Neural crest cell (in vitro differentiated cells): ENCODE measurements at regions not wholly inside any gene's neighbourhood (a gene's known extent, or its start where the extent isn't known, plus 50 kb on each side); places are given as distances from the start of the nearest gene placed in this dataset.
"Not testable (repeated sequence)": the region's sequence is repeated elsewhere in the genome, so short reads cannot be mapped to it uniquely, and the experiment has no call there.

ENCODE experiments used
- DNase-seq: peaks from one replicate; pipeline ENCODE4 v3.0.0; 2021; ENCODE audit warnings: low read depth, mixed read lengths, low spot score
- H3K27ac Mint-ChIP-seq: one replicate; pipeline ENCODE4 v1.8.0; 2021; ENCODE audit warnings: mild to moderate bottlenecking, mixed read lengths; ENCODE audit not compliant: unreplicated experiment
- H3K27me3 Mint-ChIP-seq: 2 replicates; pipeline ENCODE4 v1.8.0; 2021; ENCODE audit warnings: low read depth, mild to moderate bottlenecking, mixed read lengths
- H3K36me3 Mint-ChIP-seq: 2 replicates; pipeline ENCODE4 v1.8.0; 2021; ENCODE audit warnings: low read depth, mild to moderate bottlenecking, mixed read lengths
- H3K4me1 Mint-ChIP-seq: 2 replicates; pipeline ENCODE4 v1.8.0; 2021; ENCODE audit warnings: mixed read lengths
- H3K4me3 Mint-ChIP-seq: one replicate; pipeline ENCODE4 v1.8.0; 2021; ENCODE audit warnings: mild to moderate bottlenecking, mixed read lengths
- H3K9me3 Mint-ChIP-seq: 2 replicates; pipeline ENCODE4 v1.8.0; 2021; ENCODE audit warnings: mixed read lengths
- CTCF ChIP-seq: fragments of 200-600 bp; sonication (generic); conservative IDR thresholded peaks from 2 replicates; pipeline ENCODE4 v1.5.0; 2021; ENCODE audit warnings: antibody characterized with exemption, mild to moderate bottlenecking

DNA sequence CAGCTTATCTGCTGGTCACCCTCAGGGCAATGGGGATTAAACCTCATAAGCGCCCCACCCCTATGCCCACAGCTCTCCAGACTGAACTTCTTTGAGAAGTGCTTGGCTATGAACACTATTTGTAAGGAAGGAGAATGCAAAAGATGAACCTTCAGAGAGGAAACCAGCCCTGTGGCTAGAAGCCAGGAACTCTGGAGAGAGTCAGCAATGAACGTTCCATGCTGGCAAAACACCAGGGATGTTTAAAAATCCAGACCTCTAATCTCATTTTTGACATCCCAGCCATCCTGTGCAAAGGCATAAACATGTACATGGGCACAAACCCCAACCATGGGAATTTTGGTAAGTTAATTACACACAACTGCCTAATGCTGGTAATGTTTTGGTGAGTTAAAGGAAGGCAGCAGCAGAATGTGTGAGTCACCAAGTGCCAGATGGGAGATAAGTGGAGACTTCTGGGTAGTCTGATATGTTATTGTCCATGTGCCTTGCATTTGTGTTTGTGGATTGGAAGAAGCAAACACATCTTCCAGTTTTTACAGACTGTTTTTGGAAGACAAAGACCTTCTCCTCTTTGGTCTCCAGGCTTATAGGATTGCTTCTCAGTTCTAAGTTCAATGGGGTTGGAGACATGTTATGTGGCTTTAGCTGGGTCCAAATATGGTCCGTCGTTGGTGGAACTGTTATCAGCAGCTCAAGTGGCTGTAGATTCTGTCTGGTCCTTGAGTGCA is 174.1 kb upstream of the ETV3 start:
- no peaks in the 10 kb centered on the region for H3K4me1 Mint-ChIP-seq
- peaks cover 1% of the 10 kb centered on the region for H3K36me3 Mint-ChIP-seq
- no peak for DNase-seq
- no peak for TF ChIP-seq CTCF
- peaks cover 29% of the 10 kb centered on the region for H3K27me3 Mint-ChIP-seq
- H3K9me3 Mint-ChIP-seq = peaks cover 2% of the 10 kb centered on the region
- H3K4me3 Mint-ChIP-seq = no peak overlapping the region
- H3K27ac Mint-ChIP-seq = no peak overlapping the region

- no peaks in the 10 kb centered on the region for H3K4me1 Mint-ChIP-seq
- H3K9me3 Mint-ChIP-seq = no peaks in the 10 kb centered on the region
- H3K27ac Mint-ChIP-seq = no peak overlapping the region
- H3K36me3 Mint-ChIP-seq = no peaks in the 10 kb centered on the region
- H3K27me3 Mint-ChIP-seq = peaks cover 30% of the 10 kb centered on the region
- no peak for TF ChIP-seq CTCF
- no peak for DNase-seq
- no peak overlapping the region for H3K4me3 Mint-ChIP-seq
Observed at GRCh38 chr1:157311730-157312081, 173.5 kb upstream of the ETV3 start.

- H3K4me1 Mint-ChIP-seq, H3K4me3 Mint-ChIP-seq, H3K27ac Mint-ChIP-seq, H3K36me3 Mint-ChIP-seq, H3K9me3 Mint-ChIP-seq: not testable (repeated sequence)
- H3K27me3 Mint-ChIP-seq = peaks cover 26% of the 10 kb centered on the region
- DNase-seq = peak; percentile 9
- TF ChIP-seq CTCF = peak; percentile 57
Observed at GRCh38 chr1:157310805-157311729, 172.9 kb upstream of the ETV3 start.

DNA sequence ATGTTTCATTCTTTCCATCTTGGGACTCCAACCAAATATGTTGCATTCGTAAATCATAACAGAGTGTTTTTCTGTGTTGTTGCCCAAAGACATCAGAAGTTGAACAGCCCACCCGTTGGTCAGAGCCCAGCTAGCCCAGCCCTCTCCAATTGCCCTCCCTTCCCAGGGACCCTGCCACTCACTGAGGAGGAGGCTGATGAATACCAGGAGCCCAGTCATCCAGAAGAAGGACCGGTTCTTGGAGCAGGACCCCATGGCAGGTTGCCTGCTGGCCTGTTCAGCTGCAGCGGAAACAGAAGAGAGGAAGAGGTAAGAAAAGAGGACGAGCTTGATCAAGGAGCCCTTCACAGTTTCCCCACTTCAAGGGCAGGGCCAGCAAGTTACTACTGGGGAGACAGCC is 172.2 kb upstream of the ETV3 start:
- Mint-ChIP-seq H3K27ac (no peak overlapping the region), H3K9me3 (no peaks in the 10 kb centered on the region), H3K27me3 (peaks cover 26% of the 10 kb centered on the region), H3K36me3 (no peaks in the 10 kb centered on the region), H3K4me3 (no peak overlapping the region), H3K4me1 (no peaks in the 10 kb centered on the region)
- no peak for TF ChIP-seq CTCF
- no peak for DNase-seq

DNA sequence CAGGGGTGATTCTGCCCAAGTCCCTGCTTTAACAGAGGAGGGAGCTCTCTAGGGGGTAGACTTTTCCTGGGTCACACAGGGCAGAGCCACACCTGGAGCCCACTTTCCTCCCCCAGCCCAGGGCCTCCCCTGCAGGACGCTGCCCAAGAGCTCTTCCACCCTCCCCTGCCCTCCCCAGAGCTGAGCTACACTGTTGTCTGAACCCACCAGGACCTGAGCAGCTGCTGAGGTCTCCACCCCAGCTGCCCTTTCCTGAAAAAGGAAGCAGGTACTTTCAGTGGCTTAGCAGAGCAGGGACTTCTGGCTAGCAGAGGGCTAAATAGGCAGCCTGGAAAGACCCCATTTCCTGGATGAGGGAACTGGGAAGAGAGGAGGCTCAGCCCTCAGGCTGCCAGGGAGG is 169.3 kb upstream of the ETV3 start:
- DNase-seq = no peak
- H3K27me3 Mint-ChIP-seq = peaks cover 23% of the 10 kb centered on the region
- no peak overlapping the region for H3K4me3 Mint-ChIP-seq
- H3K27ac Mint-ChIP-seq = no peak overlapping the region
- H3K36me3 Mint-ChIP-seq = no peaks in the 10 kb centered on the region
- H3K9me3 Mint-ChIP-seq = no peaks in the 10 kb centered on the region
- TF ChIP-seq CTCF = no peak
- H3K4me1 Mint-ChIP-seq = no peaks in the 10 kb centered on the region
